OCI-LY1 (cell line): ENCODE measurements at regions not wholly inside any gene's neighbourhood (a gene's known extent, or its start where the extent isn't known, plus 50 kb on each side); places are given as distances from the start of the nearest gene placed in this dataset.

Experiments used
- H2AFZ ChIP-seq: fragments of 200-600 bp; sonication (generic), shearing (Covaris generic); 2 replicates; pipeline ENCODE4 v1.6.0; 2014; ENCODE audit warnings: antibody characterized with exemption, mild to moderate bottlenecking, low read length
- H3F3A ChIP-seq: fragments of 200-600 bp; sonication (generic), shearing (Covaris generic); 2 replicates; pipeline ENCODE4 v1.6.0; 2014; ENCODE audit warnings: mild to moderate bottlenecking, antibody characterized with exemption, low read length, moderate library complexity; ENCODE audit not compliant: insufficient read depth
- H3K27ac ChIP-seq: fragments of 200-600 bp; sonication (generic); 2 replicates; pipeline ENCODE4 v1.5.1; 2014; ENCODE audit warnings: low read length, mixed run types, mild to moderate bottlenecking, low read depth; ENCODE audit not compliant: poor library complexity, severe bottlenecking
- H3K27me3 ChIP-seq: fragments of 200-600 bp; sonication (generic); 2 replicates; pipeline ENCODE4 v1.6.0; 2014; ENCODE audit warnings: antibody characterized with exemption, mild to moderate bottlenecking, low read length, moderate library complexity; ENCODE audit not compliant: insufficient read depth
- H3K36me3 ChIP-seq: fragments of 200-600 bp; sonication (generic); 2 replicates; pipeline ENCODE4 v1.6.1; 2014; ENCODE audit warnings: mild to moderate bottlenecking, antibody characterized with exemption, low read length, moderate library complexity, mixed read lengths; ENCODE audit not compliant: insufficient read depth
- H3K4me1 ChIP-seq: fragments of 200-600 bp; sonication (generic); 2 replicates; pipeline ENCODE4 v1.5.1; 2014; ENCODE audit warnings: mild to moderate bottlenecking, low read length, moderate library complexity; ENCODE audit not compliant: insufficient read depth, severe bottlenecking
- H3K4me2 ChIP-seq: fragments of 200-600 bp; sonication (generic), shearing (Covaris generic); 2 replicates; pipeline ENCODE4 v1.6.1; 2014; ENCODE audit warnings: low read length
- H3K4me3 ChIP-seq: fragments of 200-600 bp; sonication (generic); 2 replicates; pipeline ENCODE4 v1.5.1; 2014; ENCODE audit warnings: low read length, low read depth, mild to moderate bottlenecking, mixed read lengths; ENCODE audit not compliant: poor library complexity, severe bottlenecking
- H3K79me2 ChIP-seq: fragments of 200-600 bp; shearing (Covaris generic); 2 replicates; pipeline ENCODE4 v1.6.1; 2016; ENCODE audit warnings: mixed run types, low read length, mixed read lengths; ENCODE audit not compliant: insufficient read depth
- H3K9ac ChIP-seq: fragments of 200-600 bp; sonication (generic), shearing (Covaris generic); 2 replicates; pipeline ENCODE4 v1.6.1; 2014; ENCODE audit warnings: mild to moderate bottlenecking, low read length, mixed read lengths
- H3K9me2 ChIP-seq: fragments of 200-600 bp; sonication (generic), shearing (Covaris generic); 2 replicates; pipeline ENCODE4 v1.6.1; 2014; ENCODE audit warnings: low read depth, mild to moderate bottlenecking, low read length, mixed read lengths
- H3K9me3 ChIP-seq: fragments of 200-600 bp; shearing (Covaris generic); 2 replicates; pipeline ENCODE4 v1.6.1; 2014; ENCODE audit warnings: low read length, mixed read lengths
- H4K20me1 ChIP-seq: fragments of 200-600 bp; sonication (generic), shearing (Covaris generic); 2 replicates; pipeline ENCODE4 v1.6.0; 2016; ENCODE audit warnings: mild to moderate bottlenecking, low read length; ENCODE audit not compliant: insufficient read depth
- CTCF ChIP-seq: fragments of 200-600 bp; sonication (generic), shearing (Covaris generic); IDR thresholded peaks from 2 replicates; pipeline ENCODE4 v1.5.1; 2017; ENCODE audit warnings: mild to moderate bottlenecking, antibody characterized with exemption, low read length, moderate library complexity, mixed read lengths
- EZH2 ChIP-seq: fragments of 200-600 bp; sonication (generic), shearing (Covaris generic); IDR thresholded peaks from 2 replicates; pipeline ENCODE4 v1.8.0; 2017; ENCODE audit warnings: borderline replicate concordance, mixed run types, mild to moderate bottlenecking, antibody characterized with exemption, low read length, moderate library complexity, mixed read lengths

GRCh38 chr12:4822572-4822971, 87.1 kb upstream of the KCNA1 start:
- peaks cover 82% of the 10 kb centered on the region for H3K4me1 ChIP-seq
- H3K9me3 ChIP-seq: no peaks in the 10 kb centered on the region
- H4K20me1 ChIP-seq: no peaks in the 10 kb centered on the region
- H3K4me3 ChIP-seq: no peak overlapping the region
- no peaks in the 10 kb centered on the region for H3F3A ChIP-seq
- TF ChIP-seq EZH2 (no peak), CTCF (no peak)
- H3K9me2 ChIP-seq: no peaks in the 10 kb centered on the region
- H2AFZ ChIP-seq: no peak overlapping the region
- H3K4me2 ChIP-seq: no peak overlapping the region
- no peak overlapping the region for H3K27ac ChIP-seq
- H3K9ac ChIP-seq: no peak overlapping the region
- no peaks in the 10 kb centered on the region for H3K79me2 ChIP-seq
- H3K27me3 ChIP-seq: no peaks in the 10 kb centered on the region
- H3K36me3 ChIP-seq: peaks cover 43% of the 10 kb centered on the region

- no peaks in the 10 kb centered on the region for H3K9me3 ChIP-seq
- H3K4me3 ChIP-seq: no peak overlapping the region
- peaks cover 68% of the 10 kb centered on the region for H3K4me1 ChIP-seq
- H3K9me2 ChIP-seq: no peaks in the 10 kb centered on the region
- H3K36me3 ChIP-seq: peaks cover 43% of the 10 kb centered on the region
- H3K4me2 ChIP-seq: no peak overlapping the region
- TF ChIP-seq CTCF: no peak
- TF ChIP-seq EZH2: no peak
- H3K9ac ChIP-seq: no peak overlapping the region
- no peak overlapping the region for H3K27ac ChIP-seq
- H3F3A ChIP-seq: no peaks in the 10 kb centered on the region
- no peak overlapping the region for H2AFZ ChIP-seq
- H3K79me2 ChIP-seq: peaks cover 11% of the 10 kb centered on the region; the same call in 1 of the 2 replicates
- no peaks in the 10 kb centered on the region for H4K20me1 ChIP-seq
- H3K27me3 ChIP-seq: no peaks in the 10 kb centered on the region
These were observed 85.3 kb upstream of the KCNA1 start for GRCh38 chr12:4824380-4824779.

DNA sequence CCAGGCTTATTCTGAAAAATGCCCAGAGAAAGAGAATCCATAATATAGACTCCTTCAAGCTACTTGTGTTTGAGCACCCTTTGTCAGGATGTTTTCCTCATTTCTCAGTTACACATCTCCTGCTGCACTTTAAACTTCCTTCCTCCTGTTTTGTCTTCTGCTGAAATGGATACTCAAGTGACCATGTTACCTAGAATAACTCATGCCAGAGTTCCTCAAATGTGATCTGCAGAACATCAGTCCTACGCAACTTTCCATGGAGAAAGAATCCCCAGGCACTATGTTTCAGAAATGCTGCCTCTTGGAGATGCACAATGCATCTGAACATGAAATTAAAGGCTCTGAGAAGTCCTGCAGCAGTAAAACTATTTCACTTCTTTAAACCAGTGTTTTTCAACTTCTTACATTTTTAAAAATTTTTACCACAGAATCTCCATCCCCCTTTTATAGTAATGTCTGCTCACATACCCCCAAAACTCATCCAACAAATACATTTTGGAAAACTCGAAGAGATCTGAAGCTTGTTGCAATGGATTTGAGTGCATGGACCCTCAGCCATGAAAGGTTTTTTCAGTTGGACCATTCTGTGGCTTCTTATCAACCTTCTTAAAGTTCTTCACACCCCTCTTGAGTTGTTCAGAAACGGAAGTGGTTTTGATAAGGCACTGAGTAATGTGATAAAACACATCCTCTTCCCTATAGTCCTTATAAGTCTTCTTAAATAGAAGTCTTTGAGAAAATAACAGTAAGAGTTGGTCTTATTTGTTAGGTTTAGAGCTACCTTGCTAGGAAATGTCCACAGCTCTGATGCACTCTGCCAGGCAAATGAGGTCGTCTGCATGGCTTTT, 84.5 kb upstream of the KCNA1 start:
- Histone ChIP-seq H3K36me3 (peaks cover 43% of the 10 kb centered on the region), H3K4me1 (peaks cover 68% of the 10 kb centered on the region), H3K79me2 (peaks cover 11% of the 10 kb centered on the region; the same call in 1 of the 2 replicates), H3K4me3 (peak overlapping the region; percentile 80), H3K27me3 (no peaks in the 10 kb centered on the region), H4K20me1 (no peaks in the 10 kb centered on the region), H3K9me3 (no peaks in the 10 kb centered on the region), H3K9ac (no peak overlapping the region; the same call in 1 of the 2 replicates), H3K9me2 (no peaks in the 10 kb centered on the region), H2AFZ (no peak overlapping the region), H3K27ac (peak overlapping the region; percentile 98), H3K4me2 (peak overlapping the region; percentile 94), H3F3A (no peaks in the 10 kb centered on the region)
- TF ChIP-seq EZH2 (no peak), CTCF (no peak)
